ENCODE measurements at regions not wholly inside any gene's neighbourhood (a gene's known extent, or its start where the extent isn't known, plus 50 kb on each side); places are given as distances from the start of the nearest gene placed in this dataset.

- no peaks in the 10 kb centered on the region for H3K27me3 ChIP-seq (ENCODE audit: control insufficient read depth, insufficient read depth, low read length)
- no peaks in the 10 kb centered on the region for H3K36me3 ChIP-seq (ENCODE audit: control insufficient read depth, insufficient read depth, low read length)
- H3K9ac ChIP-seq (ENCODE audit: insufficient read depth, low read length) = no peak overlapping the region
- no peaks in the 10 kb centered on the region for H3K4me1 ChIP-seq (ENCODE audit: control insufficient read depth, extremely low read depth, insufficient read depth, low read length)
- no peak for DNase-seq (ENCODE audit: low read depth in 2 of 2)
- H3K27ac ChIP-seq (ENCODE audit: insufficient read depth, low read length) = no peak overlapping the region
- H3K4me2 ChIP-seq (ENCODE audit: extremely low read depth, insufficient read depth, low read length) = no peak overlapping the region
- H3K4me3 ChIP-seq (replicated peaks in 1 of 4; ENCODE audit: control extremely low read depth in 1 of 4, insufficient read depth in 1 of 4, low read depth in 3 of 4, low read length in 4 of 4) = no peak overlapping the region
- no peaks in the 10 kb centered on the region for H3K79me2 ChIP-seq (ENCODE audit: control insufficient read depth, insufficient read depth, low read length)
- no peaks in the 10 kb centered on the region for H3K9me3 ChIP-seq (ENCODE audit: control insufficient read depth, insufficient read depth, low read depth, low read length)
- no peak for TF ChIP-seq EZH2 (IDR thresholded peaks at IDR 0.05; ENCODE audit: low read length, missing control alignments)
- no peak for TF ChIP-seq CTCF (conservative IDR thresholded peaks at IDR 0.05 in 1 of 2, IDR thresholded peaks at IDR 0.05 in 1 of 2; ENCODE audit: low read depth in 1 of 2, low read length in 2 of 2)
- H4K20me1 ChIP-seq (ENCODE audit: control insufficient read depth, extremely low read depth, insufficient read depth, low read length) = no peaks in the 10 kb centered on the region
- H2AFZ ChIP-seq (ENCODE audit: low read length) = no peak overlapping the region
Observed at GRCh38 chr7:67620216-67620933, 623.7 kb downstream of the TYW1 start.

GRCh38 chr7:67621704-67622103, 625.1 kb downstream of the TYW1 start:
- Histone ChIP-seq H4K20me1 (ENCODE audit: control insufficient read depth, extremely low read depth, insufficient read depth, low read length) (no peaks in the 10 kb centered on the region), H3K27me3 (ENCODE audit: control insufficient read depth, insufficient read depth, low read length) (no peaks in the 10 kb centered on the region), H3K36me3 (ENCODE audit: control insufficient read depth, insufficient read depth, low read length) (no peaks in the 10 kb centered on the region), H3K79me2 (ENCODE audit: control insufficient read depth, insufficient read depth, low read length) (no peaks in the 10 kb centered on the region), H3K4me2 (ENCODE audit: extremely low read depth, insufficient read depth, low read length) (no peak overlapping the region), H3K9ac (ENCODE audit: insufficient read depth, low read length) (no peak overlapping the region), H3K4me1 (ENCODE audit: control insufficient read depth, extremely low read depth, insufficient read depth, low read length) (no peaks in the 10 kb centered on the region), H3K9me3 (ENCODE audit: control insufficient read depth, insufficient read depth, low read depth, low read length) (no peaks in the 10 kb centered on the region), H3K4me3 (replicated peaks in 1 of 4; ENCODE audit: control extremely low read depth in 1 of 4, insufficient read depth in 1 of 4, low read depth in 3 of 4, low read length in 4 of 4) (no peak overlapping the region), H3K27ac (ENCODE audit: insufficient read depth, low read length) (no peak overlapping the region), H2AFZ (ENCODE audit: low read length) (no peak overlapping the region)
- TF ChIP-seq CTCF (conservative IDR thresholded peaks at IDR 0.05 in 1 of 2, IDR thresholded peaks at IDR 0.05 in 1 of 2; ENCODE audit: low read depth in 1 of 2, low read length in 2 of 2) (no peak), EZH2 (IDR thresholded peaks at IDR 0.05; ENCODE audit: low read length, missing control alignments) (no peak)
- no peak for DNase-seq (ENCODE audit: low read depth in 2 of 2)

- Histone ChIP-seq H3K79me2 (ENCODE audit: control insufficient read depth, insufficient read depth, low read length) (no peaks in the 10 kb centered on the region), H3K4me3 (replicated peaks in 1 of 4; ENCODE audit: control extremely low read depth in 1 of 4, insufficient read depth in 1 of 4, low read depth in 3 of 4, low read length in 4 of 4) (peak overlapping the region in 1 of 4 experiments; percentile 25), H3K4me1 (ENCODE audit: control insufficient read depth, extremely low read depth, insufficient read depth, low read length) (no peaks in the 10 kb centered on the region), H2AFZ (ENCODE audit: low read length) (no peak overlapping the region), H3K9me3 (ENCODE audit: control insufficient read depth, insufficient read depth, low read depth, low read length) (no peaks in the 10 kb centered on the region), H3K9ac (ENCODE audit: insufficient read depth, low read length) (no peak overlapping the region), H4K20me1 (ENCODE audit: control insufficient read depth, extremely low read depth, insufficient read depth, low read length) (no peaks in the 10 kb centered on the region), H3K27me3 (ENCODE audit: control insufficient read depth, insufficient read depth, low read length) (no peaks in the 10 kb centered on the region), H3K36me3 (ENCODE audit: control insufficient read depth, insufficient read depth, low read length) (no peaks in the 10 kb centered on the region), H3K4me2 (ENCODE audit: extremely low read depth, insufficient read depth, low read length) (no peak overlapping the region), H3K27ac (ENCODE audit: insufficient read depth, low read length) (no peak overlapping the region)
- TF ChIP-seq EZH2 (IDR thresholded peaks at IDR 0.05; ENCODE audit: low read length, missing control alignments) (no peak), CTCF (conservative IDR thresholded peaks at IDR 0.05 in 1 of 2, IDR thresholded peaks at IDR 0.05 in 1 of 2; ENCODE audit: low read depth in 1 of 2, low read length in 2 of 2) (peak; percentile 55 to 76)
- DNase-seq (ENCODE audit: low read depth in 2 of 2) = peak; percentile 58 to 61
Observed at GRCh38 chr7:67625257-67625737, 628.7 kb downstream of the TYW1 start.

All from fibroblast of lung (primary cell).